Neural cell (in vitro differentiated cells): ENCODE measurements at regions not wholly inside any gene's neighbourhood (a gene's known extent, or its start where the extent isn't known, plus 50 kb on each side); places are given as distances from the start of the nearest gene placed in this dataset.

Source experiments
- TAF1 ChIP-seq: IDR thresholded peaks from 2 replicates; pipeline ENCODE4 v1.6.1; 2012; ENCODE audit warnings: low read depth
- TF ChIP-seq, protein P1 (sequence below): fragments of 450-650 bp; IDR thresholded peaks from 2 replicates; pipeline ENCODE4 v1.5.1; 2014; ENCODE audit warnings: antibody characterized with exemption, mild to moderate bottlenecking, moderate library complexity; ENCODE audit not compliant: poor library complexity, severe bottlenecking
- TF ChIP-seq, protein P2 (sequence below): IDR thresholded peaks from 2 replicates; pipeline ENCODE4 v1.6.1; 2012; ENCODE audit warnings: borderline replicate concordance

DNA sequence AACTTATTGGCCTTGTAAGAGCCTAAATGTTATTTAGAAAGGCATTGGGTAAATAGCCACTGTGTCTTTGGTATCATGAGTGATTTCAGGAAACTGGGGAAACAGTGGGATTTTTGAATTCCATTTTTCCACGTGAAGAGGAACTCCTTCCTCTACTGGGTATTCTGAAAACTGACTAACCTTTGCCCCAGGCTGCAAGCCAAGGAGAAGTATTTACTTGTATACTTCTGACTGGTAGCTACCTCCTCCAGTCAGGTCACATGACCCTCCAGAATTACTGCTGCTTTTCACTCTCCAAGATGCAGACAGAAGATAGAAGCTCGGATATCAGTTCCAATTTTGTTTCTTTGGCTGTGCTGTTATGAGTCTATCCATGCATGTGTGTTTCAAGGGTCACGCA, 50.9 kb upstream of the MAP3K13 start:
- TF ChIP-seq, protein P1, sequence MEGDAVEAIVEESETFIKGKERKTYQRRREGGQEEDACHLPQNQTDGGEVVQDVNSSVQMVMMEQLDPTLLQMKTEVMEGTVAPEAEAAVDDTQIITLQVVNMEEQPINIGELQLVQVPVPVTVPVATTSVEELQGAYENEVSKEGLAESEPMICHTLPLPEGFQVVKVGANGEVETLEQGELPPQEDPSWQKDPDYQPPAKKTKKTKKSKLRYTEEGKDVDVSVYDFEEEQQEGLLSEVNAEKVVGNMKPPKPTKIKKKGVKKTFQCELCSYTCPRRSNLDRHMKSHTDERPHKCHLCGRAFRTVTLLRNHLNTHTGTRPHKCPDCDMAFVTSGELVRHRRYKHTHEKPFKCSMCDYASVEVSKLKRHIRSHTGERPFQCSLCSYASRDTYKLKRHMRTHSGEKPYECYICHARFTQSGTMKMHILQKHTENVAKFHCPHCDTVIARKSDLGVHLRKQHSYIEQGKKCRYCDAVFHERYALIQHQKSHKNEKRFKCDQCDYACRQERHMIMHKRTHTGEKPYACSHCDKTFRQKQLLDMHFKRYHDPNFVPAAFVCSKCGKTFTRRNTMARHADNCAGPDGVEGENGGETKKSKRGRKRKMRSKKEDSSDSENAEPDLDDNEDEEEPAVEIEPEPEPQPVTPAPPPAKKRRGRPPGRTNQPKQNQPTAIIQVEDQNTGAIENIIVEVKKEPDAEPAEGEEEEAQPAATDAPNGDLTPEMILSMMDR, result no peak
- TF ChIP-seq TAF1, result no peak
- TF ChIP-seq, protein P2, sequence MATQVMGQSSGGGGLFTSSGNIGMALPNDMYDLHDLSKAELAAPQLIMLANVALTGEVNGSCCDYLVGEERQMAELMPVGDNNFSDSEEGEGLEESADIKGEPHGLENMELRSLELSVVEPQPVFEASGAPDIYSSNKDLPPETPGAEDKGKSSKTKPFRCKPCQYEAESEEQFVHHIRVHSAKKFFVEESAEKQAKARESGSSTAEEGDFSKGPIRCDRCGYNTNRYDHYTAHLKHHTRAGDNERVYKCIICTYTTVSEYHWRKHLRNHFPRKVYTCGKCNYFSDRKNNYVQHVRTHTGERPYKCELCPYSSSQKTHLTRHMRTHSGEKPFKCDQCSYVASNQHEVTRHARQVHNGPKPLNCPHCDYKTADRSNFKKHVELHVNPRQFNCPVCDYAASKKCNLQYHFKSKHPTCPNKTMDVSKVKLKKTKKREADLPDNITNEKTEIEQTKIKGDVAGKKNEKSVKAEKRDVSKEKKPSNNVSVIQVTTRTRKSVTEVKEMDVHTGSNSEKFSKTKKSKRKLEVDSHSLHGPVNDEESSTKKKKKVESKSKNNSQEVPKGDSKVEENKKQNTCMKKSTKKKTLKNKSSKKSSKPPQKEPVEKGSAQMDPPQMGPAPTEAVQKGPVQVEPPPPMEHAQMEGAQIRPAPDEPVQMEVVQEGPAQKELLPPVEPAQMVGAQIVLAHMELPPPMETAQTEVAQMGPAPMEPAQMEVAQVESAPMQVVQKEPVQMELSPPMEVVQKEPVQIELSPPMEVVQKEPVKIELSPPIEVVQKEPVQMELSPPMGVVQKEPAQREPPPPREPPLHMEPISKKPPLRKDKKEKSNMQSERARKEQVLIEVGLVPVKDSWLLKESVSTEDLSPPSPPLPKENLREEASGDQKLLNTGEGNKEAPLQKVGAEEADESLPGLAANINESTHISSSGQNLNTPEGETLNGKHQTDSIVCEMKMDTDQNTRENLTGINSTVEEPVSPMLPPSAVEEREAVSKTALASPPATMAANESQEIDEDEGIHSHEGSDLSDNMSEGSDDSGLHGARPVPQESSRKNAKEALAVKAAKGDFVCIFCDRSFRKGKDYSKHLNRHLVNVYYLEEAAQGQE, result no peak
